Cerebellar nuclear complex (tissue), 1 donor: ENCODE measurements at regions not wholly inside any gene's neighbourhood (a gene's known extent, or its start where the extent isn't known, plus 50 kb on each side); places are given as distances from the start of the nearest gene placed in this dataset.

Source experiments
- DNase-seq, 2 experiments: peaks; one replicate each; lab custom pipeline; 2025; lab: John Stamatoyannopoulos, UW

- DNase-seq, result no peak
Measured at GRCh38 chr6:142561511-142562265, 259.9 kb downstream of the ADGRG6 start.

GRCh38 chr6:142562865-142563264 is 261.1 kb downstream of the ADGRG6 start:
- DNase-seq, result no peak

GRCh38 chr6:142566628-142567396 is 265.0 kb downstream of the ADGRG6 start:
- no peak for DNase-seq

GRCh38 chr6:142567461-142567860 is 265.7 kb downstream of the ADGRG6 start:
- DNase-seq, result no peak

- no peak for DNase-seq
Measured at GRCh38 chr6:142568857-142569597, 267.2 kb downstream of the ADGRG6 start.

GRCh38 chr6:142569676-142570075 is 267.9 kb downstream of the ADGRG6 start:
- no peak for DNase-seq

GRCh38 chr6:142570221-142570671 is 268.4 kb downstream of the ADGRG6 start:
- DNase-seq, result no peak

GRCh38 chr6:142592876-142593275 is 291.1 kb downstream of the ADGRG6 start:
- no peak for DNase-seq

- DNase-seq, result no peak
Measured at GRCh38 chr6:142597836-142598235, 296.0 kb downstream of the ADGRG6 start.

GRCh38 chr6:142601427-142601826 is 299.6 kb downstream of the ADGRG6 start:
- DNase-seq, result no peak

- no peak for DNase-seq
Measured at GRCh38 chr6:142602972-142603371, 301.2 kb downstream of the ADGRG6 start.

GRCh38 chr6:142605922-142606485 is 304.2 kb downstream of the ADGRG6 start:
- DNase-seq, result no peak

- no peak for DNase-seq
Measured at GRCh38 chr6:142612956-142613355, 311.1 kb downstream of the ADGRG6 start.

GRCh38 chr6:142613981-142614380 is 312.2 kb downstream of the ADGRG6 start:
- DNase-seq, result no peak

- no peak for DNase-seq
Measured at GRCh38 chr6:142617158-142617557, 315.4 kb downstream of the ADGRG6 start.

- no peak for DNase-seq
Measured at GRCh38 chr6:142621822-142622221, 320.0 kb downstream of the ADGRG6 start.

GRCh38 chr6:142624978-142625715 is 319.8 kb downstream of the HIVEP2 start:
- no peak for DNase-seq

- no peak for DNase-seq
Measured at GRCh38 chr6:142627474-142627873, 317.5 kb downstream of the HIVEP2 start.

- DNase-seq, result no peak
Measured at GRCh38 chr6:142631517-142632385, 313.2 kb downstream of the HIVEP2 start.

- no peak for DNase-seq
Measured at GRCh38 chr6:142633317-142633716, 311.7 kb downstream of the HIVEP2 start.

- no peak for DNase-seq
Measured at GRCh38 chr6:142635130-142635529, 309.8 kb downstream of the HIVEP2 start.
